ENCODE measurements at regions not wholly inside any gene's neighbourhood (a gene's known extent, or its start where the extent isn't known, plus 50 kb on each side); places are given as distances from the start of the nearest gene placed in this dataset.

- no peak for DNase-seq
These were observed 55.9 kb upstream of the HAAO start for GRCh38 chr2:42848265-42848664.

GRCh38 chr2:42847596-42848151 is 55.3 kb upstream of the HAAO start:
- DNase-seq, result no peak

GRCh38 chr2:42846932-42847595 is 54.7 kb upstream of the HAAO start:
- no peak for DNase-seq

- DNase-seq, result no peak
These were observed 53.6 kb upstream of the HAAO start for GRCh38 chr2:42846026-42846425.

GRCh38 chr2:42844901-42845821 is 52.8 kb upstream of the HAAO start:
- no peak for DNase-seq

- no peak for DNase-seq
These were observed 52.0 kb upstream of the HAAO start for GRCh38 chr2:42844366-42844765.

- no peak for DNase-seq
These were observed 51.2 kb upstream of the HAAO start for GRCh38 chr2:42843611-42844010.

- no peak for DNase-seq
These were observed 50.7 kb upstream of the HAAO start for GRCh38 chr2:42843131-42843530.

GRCh38 chr2:42842466-42842865 is 50.1 kb upstream of the HAAO start:
- DNase-seq, result no peak
